Activated CD8-positive, alpha-beta memory T cell treated with anti-CD3 and anti-CD28 coated beads, Interleukin-2, amount 50 U/mL, for 48 hours (primary cell): ENCODE measurements at regions not wholly inside any gene's neighbourhood (a gene's known extent, or its start where the extent isn't known, plus 50 kb on each side); places are given as distances from the start of the nearest gene placed in this dataset.

Experiments
- DNase-seq: peaks from one replicate; pipeline ENCODE4 v3.0.0-alpha.2; 2020

- no peak for DNase-seq
Observed at GRCh38 chr14:61627612-61628011, 67.7 kb upstream of the HIF1A start.

- no peak for DNase-seq
Observed at GRCh38 chr14:61628016-61628725, 67.1 kb upstream of the HIF1A start.

- DNase-seq, result no peak
Observed at GRCh38 chr14:61630399-61631044, 64.8 kb upstream of the HIF1A start.

GRCh38 chr14:61631045-61631687 is 64.1 kb upstream of the HIF1A start:
- DNase-seq, result no peak

- DNase-seq, result no peak
Observed at GRCh38 chr14:61632401-61632800, 62.9 kb upstream of the HIF1A start.

GRCh38 chr14:61632807-61633206 is 62.5 kb upstream of the HIF1A start:
- no peak for DNase-seq

- no peak for DNase-seq
Observed at GRCh38 chr14:61636291-61636690, 59.0 kb upstream of the HIF1A start.

GRCh38 chr14:61636779-61637178 is 58.5 kb upstream of the HIF1A start:
- no peak for DNase-seq

- DNase-seq, result no peak
Observed at GRCh38 chr14:61638595-61639387, 56.5 kb upstream of the HIF1A start.

- no peak for DNase-seq
Observed at GRCh38 chr14:61640158-61641136, 54.9 kb upstream of the HIF1A start.

GRCh38 chr14:61641914-61642613 is 53.2 kb upstream of the HIF1A start:
- DNase-seq, result no peak

- no peak for DNase-seq
Observed at GRCh38 chr14:61642614-61642982, 52.7 kb upstream of the HIF1A start.

- DNase-seq, result no peak
Observed at GRCh38 chr14:61643555-61643954, 51.8 kb upstream of the HIF1A start.

- DNase-seq, result no peak
Observed at GRCh38 chr14:61644175-61644574, 51.1 kb upstream of the HIF1A start.

- no peak for DNase-seq
Observed at GRCh38 chr14:61644834-61645233, 50.5 kb upstream of the HIF1A start.

GRCh38 chr14:61645247-61645646 is 50.1 kb upstream of the HIF1A start:
- DNase-seq, result no peak
